Mesodermal cell (in vitro differentiated cells): ENCODE measurements at regions not wholly inside any gene's neighbourhood (a gene's known extent, or its start where the extent isn't known, plus 50 kb on each side); places are given as distances from the start of the nearest gene placed in this dataset.

ENCODE experiments used
- H3K27ac ChIP-seq: 2 replicates; pipeline ENCODE4 v1.7.0; 2013; ENCODE audit warnings: mild to moderate bottlenecking, low read depth, low read length, moderate library complexity; ENCODE audit not compliant: severe bottlenecking
- H3K36me3 ChIP-seq: 2 replicates; pipeline ENCODE4 v1.7.1; 2013; ENCODE audit warnings: mild to moderate bottlenecking, low read length, moderate library complexity; ENCODE audit not compliant: control insufficient read depth, insufficient read depth
- H3K4me1 ChIP-seq: one replicate; pipeline ENCODE4 v1.7.1; 2013; ENCODE audit warnings: mild to moderate bottlenecking, low read length; ENCODE audit not compliant: insufficient read depth, control insufficient read depth, poor library complexity, severe bottlenecking
- H3K4me3 ChIP-seq: 2 replicates; pipeline ENCODE4 v1.7.0; 2013; ENCODE audit warnings: low read length, control low read depth, mild to moderate bottlenecking; ENCODE audit not compliant: insufficient read depth, poor library complexity, severe bottlenecking; ENCODE audit errors: extremely low read depth
- H3K9me3 ChIP-seq: 2 replicates; pipeline ENCODE4 v1.7.1; 2013; ENCODE audit warnings: mild to moderate bottlenecking, low read length, moderate library complexity; ENCODE audit not compliant: control insufficient read depth
- WGBS, 2 experiments: methylation state at CpG; one replicate each; pipeline ENCODE4 v1.1.5; 2013; ENCODE audit warnings: missing lambda C conversion rate in 2 of 2; ENCODE audit not compliant: insufficient coverage in 2 of 2; 5-methylcytosine and 5-hydroxymethylcytosine counted together

DNA sequence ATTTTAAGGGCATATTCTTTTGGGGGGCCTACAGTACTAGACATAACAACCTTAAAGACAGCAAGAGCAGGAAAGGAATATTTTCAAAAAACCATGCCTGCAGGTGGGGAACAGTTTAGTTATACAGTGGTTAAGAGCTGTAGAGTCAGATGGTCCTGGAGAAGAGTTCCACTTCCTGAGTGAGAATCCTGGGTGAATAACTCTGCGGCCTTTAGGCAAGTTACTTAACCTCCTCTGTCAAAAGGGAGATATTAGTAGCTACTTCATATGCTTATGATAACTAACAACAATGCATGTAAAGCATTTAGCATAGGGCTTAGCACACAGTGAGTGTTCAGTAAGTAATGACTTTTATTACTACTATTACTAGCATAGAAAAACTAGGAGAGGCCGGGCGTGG is 119.2 kb upstream of the TAB2 start:
- no peaks in the 10 kb centered on the region for H3K36me3 ChIP-seq
- H3K4me1 ChIP-seq, result no peaks in the 10 kb centered on the region
- no peaks in the 10 kb centered on the region for H3K9me3 ChIP-seq
- H3K27ac ChIP-seq, result no peak overlapping the region
- H3K4me3 ChIP-seq, result no peak overlapping the region
- no CpG with 5 or more reads among the region's 3 CpGs for WGBS, 2 experiments

DNA sequence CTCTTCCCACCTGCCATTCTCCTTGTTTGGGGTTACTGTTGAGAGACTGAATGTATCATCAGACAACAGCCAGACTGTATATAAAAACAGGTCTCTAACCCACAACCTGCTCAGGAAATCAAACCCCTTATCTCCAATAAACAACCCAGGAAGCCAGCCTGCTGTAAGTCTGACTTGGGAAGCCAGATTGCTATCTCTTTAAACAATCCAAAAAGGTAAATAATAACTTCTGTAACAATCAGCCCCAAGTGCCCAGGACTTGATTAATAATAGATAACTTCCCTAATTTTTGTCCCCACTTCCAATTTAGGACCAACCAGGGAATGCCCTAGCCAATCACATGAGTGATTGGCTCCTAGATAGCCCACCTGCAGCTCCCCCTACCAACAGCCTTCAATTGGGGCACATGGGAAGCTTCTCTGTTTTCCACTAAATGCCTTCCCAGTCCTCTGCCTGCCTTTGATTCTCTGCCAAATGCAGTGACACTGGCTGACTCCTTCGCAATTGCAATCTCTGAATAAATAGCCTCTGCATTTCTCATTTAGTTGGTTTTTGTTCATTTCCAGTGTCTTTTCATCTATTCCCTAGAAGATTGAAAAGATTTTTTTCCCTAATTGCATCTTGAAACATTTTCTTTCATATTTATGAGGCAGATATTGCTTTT is 117.1 kb upstream of the TAB2 start:
- H3K4me3 ChIP-seq, result no peak overlapping the region
- H3K27ac ChIP-seq, result no peak overlapping the region
- 100% methylated on average over 1 of the region's 1 CpG; no CpG with 5 or more reads in 1 of the 2 experiments for WGBS, 2 experiments
- H3K36me3 ChIP-seq, result no peaks in the 10 kb centered on the region
- H3K4me1 ChIP-seq, result no peaks in the 10 kb centered on the region
- no peaks in the 10 kb centered on the region for H3K9me3 ChIP-seq

GRCh38 chr6:149201068-149201655 is 116.3 kb upstream of the TAB2 start:
- Histone ChIP-seq H3K36me3 (no peaks in the 10 kb centered on the region), H3K4me3 (no peak overlapping the region), H3K4me1 (no peaks in the 10 kb centered on the region), H3K9me3 (no peaks in the 10 kb centered on the region), H3K27ac (no peak overlapping the region)
- whole genome bisulfite sequencing, 2 experiments, result 83 to 84% methylated on average over 6 to 7 of the region's 7 CpGs

DNA sequence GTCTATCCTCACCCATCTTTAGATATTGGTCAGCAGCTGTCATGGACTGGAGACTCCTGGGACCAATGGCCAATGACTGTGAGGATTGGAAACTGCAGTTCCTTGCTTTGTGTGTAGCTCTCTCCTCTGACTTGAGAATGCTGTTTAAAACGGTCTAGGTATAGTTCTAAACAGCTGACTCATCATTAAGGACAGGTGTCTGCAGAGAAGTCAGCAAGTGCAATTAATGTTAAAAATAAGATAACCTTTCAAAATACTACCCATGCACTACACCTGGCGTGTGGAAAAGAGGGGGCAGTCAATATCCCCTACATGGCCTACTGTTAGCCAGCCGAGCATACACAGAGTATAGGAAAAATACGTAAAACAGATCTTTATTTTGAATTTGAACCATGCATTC is 115.4 kb upstream of the TAB2 start:
- Histone ChIP-seq H3K4me1 (no peaks in the 10 kb centered on the region), H3K27ac (no peak overlapping the region), H3K9me3 (no peaks in the 10 kb centered on the region), H3K4me3 (no peak overlapping the region), H3K36me3 (no peaks in the 10 kb centered on the region)
- 100% methylated on average over 3 to 4 of the region's 4 CpGs for WGBS, 2 experiments

DNA sequence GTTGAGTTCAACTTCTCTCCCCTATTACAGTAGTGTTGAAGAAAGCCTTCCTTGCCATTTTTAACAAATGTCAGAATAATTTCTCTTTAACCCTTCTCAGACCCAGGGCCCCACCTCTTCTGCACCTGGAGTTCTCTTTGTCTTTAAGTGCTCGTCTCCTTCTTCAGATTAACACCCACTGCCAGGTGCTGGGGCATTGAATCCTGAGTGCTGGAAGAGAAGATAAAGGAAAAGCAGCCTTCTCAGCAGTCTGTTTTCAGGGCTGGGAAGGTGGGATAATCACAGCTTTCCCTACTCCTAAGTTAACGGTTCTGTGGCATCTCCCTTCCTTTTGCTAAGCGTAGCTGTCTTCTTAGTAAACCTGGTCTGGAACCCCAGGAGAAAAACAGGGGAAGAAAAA is 114.6 kb upstream of the TAB2 start:
- Histone ChIP-seq H3K4me1 (no peaks in the 10 kb centered on the region), H3K36me3 (no peaks in the 10 kb centered on the region), H3K27ac (no peak overlapping the region), H3K4me3 (no peak overlapping the region), H3K9me3 (no peaks in the 10 kb centered on the region)
- WGBS, 2 experiments, result no CpG with 5 or more reads among the region's 3 CpGs

DNA sequence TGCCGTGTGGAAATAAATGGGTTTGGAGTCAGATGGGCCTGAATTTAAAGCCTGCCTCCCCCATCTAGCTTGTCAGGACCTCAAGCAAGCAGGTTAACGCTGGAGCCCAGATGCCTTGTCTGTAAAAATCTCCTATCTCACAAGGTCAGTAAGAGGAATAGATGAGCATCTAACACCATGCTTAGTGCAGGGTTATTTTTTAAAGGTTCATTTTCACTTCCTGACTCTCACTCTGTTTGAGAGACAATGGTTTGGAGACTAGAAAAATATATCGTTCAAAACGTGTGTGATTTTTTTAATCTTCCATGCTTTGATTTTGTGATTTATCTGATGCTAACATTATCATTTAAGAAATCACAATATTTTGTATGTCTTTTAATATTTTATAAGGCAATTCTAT is 114.0 kb upstream of the TAB2 start:
- H3K27ac ChIP-seq, result no peak overlapping the region
- no peaks in the 10 kb centered on the region for H3K9me3 ChIP-seq

DNA sequence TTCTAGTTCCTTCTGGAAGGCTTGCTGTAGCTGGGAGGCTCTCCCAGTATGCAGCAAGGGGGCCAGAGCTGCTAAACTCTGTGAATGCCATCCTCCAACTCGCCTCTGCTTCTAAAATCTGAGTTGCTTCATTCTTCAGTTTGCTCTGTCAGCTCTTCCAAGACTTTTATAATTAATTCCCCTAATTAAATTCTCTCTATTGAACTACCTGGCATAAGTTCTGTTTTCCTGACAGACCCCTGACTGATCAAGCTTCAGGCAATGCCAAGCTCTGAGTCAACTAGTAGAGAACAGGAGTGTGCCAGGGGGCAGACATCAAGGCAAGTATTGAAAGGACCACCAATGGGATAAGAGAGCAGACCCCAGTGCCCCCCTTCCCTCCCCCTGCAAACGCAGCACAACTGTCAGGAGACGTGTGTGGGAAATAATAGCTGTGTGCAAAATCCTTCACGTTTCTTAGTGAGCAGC is 109.3 kb upstream of the TAB2 start:
- 93 to 100% methylated on average over 1 to 2 of the region's 4 CpGs for WGBS, 2 experiments
- Histone ChIP-seq H3K4me3 (no peak overlapping the region), H3K9me3 (no peaks in the 10 kb centered on the region)

More for the DNA sequence above, 114.0 kb upstream of the TAB2 start:
- Histone ChIP-seq H3K4me3 (no peak overlapping the region), H3K36me3 (no peaks in the 10 kb centered on the region), H3K4me1 (no peaks in the 10 kb centered on the region)
- WGBS, 2 experiments, result 86 to 100% methylated on average over 1 of the region's 4 CpGs

DNA sequence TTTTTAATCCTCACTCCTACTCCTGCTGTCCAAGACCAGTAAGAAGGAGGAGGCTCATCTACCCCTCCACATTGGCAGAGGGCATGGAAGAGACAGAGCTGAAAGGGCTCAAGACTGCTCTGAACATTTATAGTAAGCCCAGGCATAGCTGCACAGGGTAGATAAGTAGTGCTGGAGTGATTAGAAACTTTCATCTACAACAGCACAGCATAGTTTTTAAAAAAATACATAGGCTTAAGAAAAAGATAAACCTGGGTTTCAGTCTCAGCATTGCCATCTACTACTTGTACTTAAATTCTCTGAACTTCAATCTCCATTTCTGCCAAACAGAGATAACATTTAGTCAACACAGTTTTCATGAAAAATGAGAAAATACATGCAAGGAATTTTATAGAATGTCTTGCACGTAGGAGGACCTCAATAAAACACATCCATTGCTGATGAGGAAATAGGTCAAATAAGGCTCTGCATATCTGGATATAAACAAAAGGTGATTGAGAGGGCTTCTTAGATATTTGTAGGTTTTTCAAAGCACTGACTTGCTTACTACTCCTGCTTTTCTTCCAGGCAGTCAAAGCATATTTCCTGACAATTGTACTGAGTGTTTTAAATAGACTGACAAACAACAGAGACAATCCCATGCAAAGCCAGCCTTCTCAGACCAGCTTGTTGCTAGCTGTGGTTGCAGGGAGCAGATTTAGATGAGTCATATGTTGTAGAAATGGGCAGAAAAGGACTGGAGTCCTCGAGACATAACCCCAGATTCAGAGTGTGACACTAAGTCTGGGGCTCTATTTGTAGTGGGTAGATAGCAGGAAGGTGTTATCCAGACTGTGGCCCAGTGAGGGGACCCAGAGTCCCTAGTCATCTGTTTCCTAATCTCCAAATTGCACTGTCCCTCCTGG is 107.4 kb upstream of the TAB2 start:
- WGBS, 2 experiments, result 68 to 82% methylated on average over 1 to 2 of the region's 2 CpGs
- no peaks in the 10 kb centered on the region for H3K9me3 ChIP-seq
- H3K27ac ChIP-seq, result peak overlapping the region; percentile 77
- no peaks in the 10 kb centered on the region for H3K36me3 ChIP-seq
- peaks cover 16% of the 10 kb centered on the region for H3K4me1 ChIP-seq
- no peak overlapping the region for H3K4me3 ChIP-seq

More for the DNA sequence above, 109.3 kb upstream of the TAB2 start:
- H3K4me1 ChIP-seq, result peaks cover 12% of the 10 kb centered on the region
- no peak overlapping the region for H3K27ac ChIP-seq
- no peaks in the 10 kb centered on the region for H3K36me3 ChIP-seq

DNA sequence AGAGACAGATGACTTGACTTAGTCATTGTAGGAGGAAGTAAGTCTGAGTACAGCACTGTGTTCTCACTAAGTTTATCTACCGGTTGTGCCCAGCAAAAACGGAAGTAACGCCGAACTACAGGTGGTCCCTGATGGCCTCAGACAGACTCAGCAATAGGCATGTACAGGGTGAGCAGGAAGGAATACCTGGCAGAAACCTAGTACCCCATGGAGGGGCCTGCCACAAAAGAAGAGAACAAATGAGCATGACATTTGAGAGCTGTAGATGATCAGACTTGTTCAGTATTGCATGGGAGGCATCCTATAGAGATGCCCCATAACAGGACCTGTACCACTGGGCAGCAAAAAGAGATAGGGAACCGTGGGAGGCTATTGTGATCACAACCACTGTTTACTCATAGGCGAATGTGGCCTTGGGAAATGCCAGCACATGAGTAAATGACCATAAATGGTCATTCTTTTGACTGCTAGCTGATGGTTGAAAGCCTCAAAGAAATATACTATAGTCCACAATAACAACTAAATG is 106.4 kb upstream of the TAB2 start:
- H3K9me3 ChIP-seq, result no peaks in the 10 kb centered on the region
- no peak overlapping the region for H3K4me3 ChIP-seq
- H3K27ac ChIP-seq, result peak overlapping the region; percentile 77
- no peaks in the 10 kb centered on the region for H3K36me3 ChIP-seq
- H3K4me1 ChIP-seq, result peaks cover 16% of the 10 kb centered on the region
- WGBS, 2 experiments, result 88 to 100% methylated on average over 4 to 6 of the region's 6 CpGs

- peaks cover 19% of the 10 kb centered on the region for H3K4me1 ChIP-seq
- no peaks in the 10 kb centered on the region for H3K9me3 ChIP-seq
- H3K36me3 ChIP-seq, result no peaks in the 10 kb centered on the region
- WGBS, 2 experiments, result 80 to 83% methylated on average over 4 of the region's 6 CpGs
- no peak overlapping the region for H3K27ac ChIP-seq
- H3K4me3 ChIP-seq, result no peak overlapping the region
These were observed 105.3 kb upstream of the TAB2 start for GRCh38 chr6:149212206-149212605.
